Retinal pigment epithelial cell (primary cell): ENCODE measurements at regions not wholly inside any gene's neighbourhood (a gene's known extent, or its start where the extent isn't known, plus 50 kb on each side); places are given as distances from the start of the nearest gene placed in this dataset.

ENCODE experiments used
- DNase-seq: peaks from one replicate; pipeline ENCODE4 v3.0.0-alpha.2; 2010; ENCODE audit warnings: low read depth
- H3K4me3 ChIP-seq: 2 replicates; pipeline ENCODE4 v1.5.1; 2011; ENCODE audit warnings: mild to moderate bottlenecking, low read length, control low read depth, moderate library complexity
- TF ChIP-seq, protein P1 (sequence below): conservative IDR thresholded peaks from 2 replicates; pipeline ENCODE4 v1.5.1; 2011; ENCODE audit warnings: low read depth, low read length, control low read depth, inconsistent platforms

GRCh38 chr2:74735009-74735408 lies 81.0 kb downstream of the SEMA4F start:
- no peak overlapping the region for H3K4me3 ChIP-seq
- TF ChIP-seq, protein P1, sequence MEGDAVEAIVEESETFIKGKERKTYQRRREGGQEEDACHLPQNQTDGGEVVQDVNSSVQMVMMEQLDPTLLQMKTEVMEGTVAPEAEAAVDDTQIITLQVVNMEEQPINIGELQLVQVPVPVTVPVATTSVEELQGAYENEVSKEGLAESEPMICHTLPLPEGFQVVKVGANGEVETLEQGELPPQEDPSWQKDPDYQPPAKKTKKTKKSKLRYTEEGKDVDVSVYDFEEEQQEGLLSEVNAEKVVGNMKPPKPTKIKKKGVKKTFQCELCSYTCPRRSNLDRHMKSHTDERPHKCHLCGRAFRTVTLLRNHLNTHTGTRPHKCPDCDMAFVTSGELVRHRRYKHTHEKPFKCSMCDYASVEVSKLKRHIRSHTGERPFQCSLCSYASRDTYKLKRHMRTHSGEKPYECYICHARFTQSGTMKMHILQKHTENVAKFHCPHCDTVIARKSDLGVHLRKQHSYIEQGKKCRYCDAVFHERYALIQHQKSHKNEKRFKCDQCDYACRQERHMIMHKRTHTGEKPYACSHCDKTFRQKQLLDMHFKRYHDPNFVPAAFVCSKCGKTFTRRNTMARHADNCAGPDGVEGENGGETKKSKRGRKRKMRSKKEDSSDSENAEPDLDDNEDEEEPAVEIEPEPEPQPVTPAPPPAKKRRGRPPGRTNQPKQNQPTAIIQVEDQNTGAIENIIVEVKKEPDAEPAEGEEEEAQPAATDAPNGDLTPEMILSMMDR, result no peak
- no peak for DNase-seq

DNA sequence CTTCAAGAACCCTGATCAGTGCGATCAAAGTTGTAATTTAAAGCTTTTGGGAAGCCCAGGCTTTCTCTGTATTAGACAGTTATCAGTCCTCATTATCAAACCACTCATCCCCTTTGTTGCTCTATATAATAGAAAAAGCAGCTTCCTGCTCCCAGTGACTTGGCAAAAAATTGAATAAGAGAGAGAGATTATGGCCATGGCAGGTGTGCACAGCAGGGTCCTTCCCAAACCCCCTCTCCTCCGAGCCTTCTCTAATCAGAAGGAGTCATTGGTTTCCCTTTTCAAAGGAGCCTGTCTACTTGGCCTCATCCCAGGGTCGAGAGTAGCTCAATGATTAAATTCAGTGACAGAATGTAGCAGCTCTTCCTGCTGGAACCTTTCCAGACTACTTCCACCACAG lies 81.5 kb downstream of the SEMA4F start:
- no peak overlapping the region for H3K4me3 ChIP-seq
- TF ChIP-seq, protein P1, result no peak
- DNase-seq, result no peak

- TF ChIP-seq, protein P1, result no peak
- DNase-seq, result no peak
- H3K4me3 ChIP-seq, result no peak overlapping the region
Measured at GRCh38 chr2:74736589-74736988, 82.5 kb downstream of the SEMA4F start.

DNA sequence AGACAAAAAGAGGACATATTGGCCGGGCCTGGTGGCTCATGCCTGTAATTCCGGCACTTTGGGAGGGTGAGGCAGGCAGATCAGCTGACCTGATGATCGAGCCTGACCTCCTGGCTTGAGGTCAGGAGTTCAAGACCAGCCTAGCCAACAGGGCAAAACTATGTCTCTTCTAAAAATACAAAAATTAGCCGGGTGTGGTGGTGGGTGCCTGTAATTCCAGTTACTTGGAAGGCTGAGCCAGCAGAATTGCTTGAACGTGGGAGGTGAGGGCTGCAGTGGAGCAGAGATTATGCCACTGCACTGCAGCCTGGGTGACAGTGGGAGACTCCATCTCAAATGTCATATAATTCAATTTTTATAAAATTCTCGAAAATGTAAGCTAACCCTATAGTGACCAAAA lies 84.5 kb downstream of the SEMA4F start:
- no peak for DNase-seq
- TF ChIP-seq, protein P1, result no peak
- H3K4me3 ChIP-seq, result no peak overlapping the region

DNA sequence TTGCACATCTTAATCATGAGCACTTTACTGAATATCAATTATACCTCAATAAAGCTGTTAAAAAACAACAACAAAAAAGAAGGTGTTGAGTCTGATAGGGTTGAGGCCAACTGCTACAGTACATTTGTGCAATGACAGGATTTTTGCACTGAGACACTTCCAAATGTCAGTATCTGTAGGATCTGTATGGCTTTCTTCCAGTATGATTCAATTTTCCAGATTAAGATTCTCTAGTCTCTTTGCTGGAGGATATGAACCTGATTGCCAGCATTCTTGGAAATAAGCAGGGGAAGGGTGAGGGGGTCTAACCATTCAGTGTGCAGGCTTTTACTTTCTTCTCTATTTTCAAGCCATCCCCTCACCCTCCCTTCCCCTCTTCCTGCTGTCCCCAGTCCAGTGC lies 85.1 kb downstream of the SEMA4F start:
- H3K4me3 ChIP-seq, result no peak overlapping the region
- TF ChIP-seq, protein P1, result no peak
- no peak for DNase-seq

DNA sequence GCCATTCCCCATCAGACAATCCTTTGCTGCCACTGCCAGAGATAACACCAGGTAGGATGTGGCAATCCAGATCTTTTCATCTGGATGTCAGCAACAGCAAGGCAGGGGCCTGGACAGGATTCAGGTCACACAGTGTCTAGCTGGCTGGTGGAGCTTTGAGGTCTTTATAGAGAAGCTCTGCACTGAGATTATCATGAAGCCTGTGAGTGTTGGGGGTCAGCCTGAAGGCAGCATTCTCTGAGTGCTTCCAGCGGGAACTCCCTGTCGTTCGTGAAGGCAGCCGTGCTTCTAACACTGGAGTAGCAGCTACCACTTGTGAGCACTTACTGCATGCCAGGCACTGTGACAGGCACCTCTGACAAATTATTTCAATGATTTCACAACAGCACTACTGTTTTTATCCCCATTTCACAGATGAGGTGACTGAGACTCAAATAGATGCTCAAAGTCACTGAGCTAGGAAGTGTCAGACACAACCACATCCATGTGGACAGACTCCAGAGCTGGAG lies 85.7 kb downstream of the SEMA4F start:
- TF ChIP-seq, protein P1, result no peak
- DNase-seq, result no peak
- H3K4me3 ChIP-seq, result no peak overlapping the region

- peak; percentile 6 for DNase-seq
- TF ChIP-seq, protein P1, result no peak
- no peak overlapping the region for H3K4me3 ChIP-seq
Measured at GRCh38 chr2:74740395-74740740, 86.3 kb downstream of the SEMA4F start.
